GM12878 (cell line): ENCODE measurements at regions not wholly inside any gene's neighbourhood (a gene's known extent, or its start where the extent isn't known, plus 50 kb on each side); places are given as distances from the start of the nearest gene placed in this dataset.

Experiments
- CREB1 ChIP-seq: IDR thresholded peaks from 2 replicates; pipeline ENCODE4 v1.6.1; 2012; ENCODE audit warnings: low read depth, mild to moderate bottlenecking, inconsistent platforms
- EGR1 ChIP-seq, 2 experiments: IDR thresholded peaks; 1 replicate in 1 of 2; 2 replicates in 1 of 2; pipeline ENCODE4 v1.6.1; 2011 to 2012; ENCODE audit warnings: low read depth in 2 of 2, low read length in 2 of 2, borderline replicate concordance in 1 of 2, mild to moderate bottlenecking in 1 of 2, moderate library complexity in 1 of 2
- NFIC ChIP-seq: IDR thresholded peaks from 2 replicates; pipeline ENCODE4 v1.6.1; 2012; ENCODE audit warnings: low read depth, mild to moderate bottlenecking, inconsistent platforms, low read length, moderate library complexity
- RBBP5 ChIP-seq: fragments of 200-600 bp; sonication (generic); conservative IDR thresholded peaks from 2 replicates; pipeline ENCODE4 v1.6.1; 2016
- ZNF207 ChIP-seq: fragments of 450-650 bp; IDR thresholded peaks from 2 replicates; pipeline ENCODE4 v1.6.1; 2014; ENCODE audit warnings: antibody characterized with exemption, mild to moderate bottlenecking, borderline replicate concordance
- TF ChIP-seq, protein P1 (sequence below), 3 experiments: IDR thresholded peaks in 2 of 3; conservative IDR thresholded peaks in 1 of 3; 2 replicates each; pipeline ENCODE4 v1.5.1; 2011; ENCODE audit warnings: low read depth in 3 of 3, low read length in 3 of 3, mild to moderate bottlenecking in 3 of 3, control low read depth in 2 of 3, moderate library complexity in 2 of 3, inconsistent platforms in 1 of 3, mixed read lengths in 1 of 3; ENCODE audit not compliant: control insufficient read depth in 2 of 3, insufficient read depth in 1 of 3; ENCODE audit errors: extremely low read depth in 1 of 3

- TF ChIP-seq, protein P1, sequence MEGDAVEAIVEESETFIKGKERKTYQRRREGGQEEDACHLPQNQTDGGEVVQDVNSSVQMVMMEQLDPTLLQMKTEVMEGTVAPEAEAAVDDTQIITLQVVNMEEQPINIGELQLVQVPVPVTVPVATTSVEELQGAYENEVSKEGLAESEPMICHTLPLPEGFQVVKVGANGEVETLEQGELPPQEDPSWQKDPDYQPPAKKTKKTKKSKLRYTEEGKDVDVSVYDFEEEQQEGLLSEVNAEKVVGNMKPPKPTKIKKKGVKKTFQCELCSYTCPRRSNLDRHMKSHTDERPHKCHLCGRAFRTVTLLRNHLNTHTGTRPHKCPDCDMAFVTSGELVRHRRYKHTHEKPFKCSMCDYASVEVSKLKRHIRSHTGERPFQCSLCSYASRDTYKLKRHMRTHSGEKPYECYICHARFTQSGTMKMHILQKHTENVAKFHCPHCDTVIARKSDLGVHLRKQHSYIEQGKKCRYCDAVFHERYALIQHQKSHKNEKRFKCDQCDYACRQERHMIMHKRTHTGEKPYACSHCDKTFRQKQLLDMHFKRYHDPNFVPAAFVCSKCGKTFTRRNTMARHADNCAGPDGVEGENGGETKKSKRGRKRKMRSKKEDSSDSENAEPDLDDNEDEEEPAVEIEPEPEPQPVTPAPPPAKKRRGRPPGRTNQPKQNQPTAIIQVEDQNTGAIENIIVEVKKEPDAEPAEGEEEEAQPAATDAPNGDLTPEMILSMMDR (IDR thresholded peaks at IDR 0.05 in 2 of 3, conservative IDR thresholded peaks at IDR 0.05 in 1 of 3; ENCODE audit: control insufficient read depth in 2 of 3, extremely low read depth in 1 of 3, insufficient read depth in 1 of 3, low read depth in 3 of 3, low read length in 3 of 3): no peak
- no peak for TF ChIP-seq RBBP5
- TF ChIP-seq CREB1: no peak
- no peak for TF ChIP-seq NFIC
- no peak for TF ChIP-seq EGR1 (IDR thresholded peaks at IDR 0.05; ENCODE audit: borderline replicate concordance in 1 of 2, low read depth in 2 of 2, low read length in 2 of 2)
- no peak for TF ChIP-seq ZNF207
These were observed 53.9 kb upstream of the XYLT1 start for GRCh38 chr16:17524656-17525055.
